ENCODE measurements at regions not wholly inside any gene's neighbourhood (a gene's known extent, or its start where the extent isn't known, plus 50 kb on each side); places are given as distances from the start of the nearest gene placed in this dataset.
"Not testable (repeated sequence)": the region's sequence is repeated elsewhere in the genome, so short reads cannot be mapped to it uniquely, and the experiment has no call there.

DNA sequence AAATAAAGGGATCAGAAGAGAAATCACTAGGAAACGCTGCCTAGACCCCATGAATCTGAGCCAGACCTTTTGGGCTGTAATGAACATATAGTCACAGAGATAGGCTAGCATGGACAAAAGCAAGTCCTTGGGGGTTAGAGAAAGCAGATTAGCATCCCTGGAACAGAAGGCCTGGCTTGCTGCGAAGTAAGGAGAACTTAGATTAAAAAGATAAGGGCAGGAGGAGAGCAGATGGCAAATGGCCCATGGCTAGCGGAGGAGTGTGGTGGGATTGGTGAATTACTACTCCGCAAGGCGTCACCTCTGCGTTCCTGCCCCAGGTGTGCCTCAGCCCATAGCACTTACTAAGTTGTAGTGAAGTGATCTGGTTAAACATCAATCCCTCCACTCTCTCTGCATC is 92.3 kb upstream of the ZNF438 start:
- DNase-seq (ENCODE audit: low read depth, low spot score) = no peak

DNA sequence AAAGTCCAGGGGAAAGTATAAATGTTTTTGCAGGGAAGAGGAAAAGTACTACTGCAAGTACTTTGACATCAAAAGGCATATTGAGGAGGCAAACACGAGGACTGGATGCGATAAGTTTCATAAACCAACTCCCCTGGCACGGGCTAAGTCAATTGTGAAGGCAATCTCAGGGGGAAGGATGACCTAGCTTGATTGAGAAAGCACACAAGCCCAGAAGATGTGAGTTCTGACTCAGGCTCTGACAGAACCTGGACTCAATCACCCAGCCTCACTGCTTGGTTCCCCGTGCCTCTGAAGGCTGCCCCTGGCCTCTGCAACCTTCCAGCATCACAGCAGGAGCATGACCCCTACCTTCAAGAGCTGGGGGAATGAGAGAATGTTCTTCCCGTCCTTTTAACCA is 93.2 kb upstream of the ZNF438 start:
- no peak for DNase-seq (ENCODE audit: low read depth, low spot score)

DNA sequence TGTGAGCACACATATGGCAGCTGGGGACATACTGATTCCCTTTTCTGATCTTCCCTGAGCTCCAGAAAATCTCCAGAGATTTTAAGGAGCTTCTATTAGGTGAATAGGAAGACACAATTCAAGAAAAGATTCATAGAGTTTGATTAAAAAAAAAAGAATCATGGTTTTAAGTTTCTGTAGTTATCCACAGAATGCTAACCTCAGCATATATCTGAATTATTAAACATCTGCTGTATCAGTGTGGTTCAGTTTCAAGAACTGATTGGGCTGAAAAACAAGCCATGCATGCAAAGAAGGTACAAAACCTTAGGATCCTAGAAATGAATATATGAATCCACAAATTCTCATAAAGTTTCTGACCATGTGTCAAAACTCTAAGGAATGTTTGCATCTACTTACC is 94.1 kb upstream of the ZNF438 start:
- no peak for DNase-seq (ENCODE audit: low read depth, low spot score)

DNA sequence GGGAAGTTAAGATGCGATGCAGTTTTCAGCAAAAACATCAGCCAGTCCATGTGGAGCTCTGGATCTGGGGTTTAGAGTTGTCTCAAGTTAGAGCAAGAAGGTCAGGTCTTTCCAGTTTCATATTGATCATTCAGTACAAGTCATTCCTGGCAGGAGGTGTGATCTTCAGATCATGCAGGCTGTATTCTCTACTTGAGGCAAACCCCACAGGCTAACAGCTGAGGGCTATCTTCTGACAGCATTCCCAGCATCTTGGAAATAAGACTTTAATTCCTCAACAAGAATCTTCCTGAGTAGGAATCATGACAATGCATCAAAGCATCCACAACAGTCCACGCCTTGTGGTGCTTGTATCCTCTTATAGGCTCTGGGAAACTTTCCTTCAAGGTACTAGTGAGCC is 94.9 kb upstream of the ZNF438 start:
- DNase-seq (ENCODE audit: low read depth, low spot score) = no peak

DNA sequence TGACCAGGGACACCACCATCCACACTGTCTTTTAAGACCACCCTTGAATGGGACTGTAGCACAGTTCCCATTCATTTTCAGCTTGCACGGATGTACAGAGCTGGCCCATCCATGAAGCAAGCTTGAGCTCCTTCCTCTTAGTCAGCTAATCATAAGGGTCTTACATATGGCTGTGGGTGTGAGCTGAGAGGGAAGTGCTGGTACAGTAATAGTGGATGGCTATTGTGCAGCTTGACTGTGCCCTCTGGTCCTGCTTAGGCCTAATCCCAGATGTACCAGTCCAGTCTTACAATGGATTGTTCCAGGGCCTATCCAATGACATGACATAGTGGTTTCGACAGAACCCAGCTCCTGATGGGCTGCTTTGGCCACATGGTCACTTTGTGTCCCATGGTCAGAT is 96.9 kb upstream of the ZNF438 start:
- DNase-seq (ENCODE audit: low read depth, low spot score) = no peak

DNA sequence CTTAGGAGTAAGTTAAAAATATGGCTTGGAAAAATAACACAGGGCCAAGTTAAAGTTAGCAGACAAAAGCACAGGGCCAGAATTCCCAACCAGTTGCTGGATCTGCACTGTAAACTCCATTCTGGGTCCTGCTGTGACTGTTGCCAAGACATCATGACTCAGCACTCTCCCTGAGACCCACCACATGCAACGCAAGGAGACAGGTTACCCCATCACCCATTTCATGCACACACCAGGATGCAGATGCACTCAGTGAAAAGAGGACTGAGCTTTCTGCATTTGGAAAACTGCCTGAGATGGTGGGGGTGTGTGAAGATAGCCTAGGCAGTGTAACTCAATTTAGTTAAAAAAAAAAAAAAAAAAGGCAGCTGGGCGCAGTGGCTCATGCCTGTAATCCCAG is 97.6 kb upstream of the ZNF438 start:
- DNase-seq (ENCODE audit: low read depth, low spot score) = peak; percentile 96

DNA sequence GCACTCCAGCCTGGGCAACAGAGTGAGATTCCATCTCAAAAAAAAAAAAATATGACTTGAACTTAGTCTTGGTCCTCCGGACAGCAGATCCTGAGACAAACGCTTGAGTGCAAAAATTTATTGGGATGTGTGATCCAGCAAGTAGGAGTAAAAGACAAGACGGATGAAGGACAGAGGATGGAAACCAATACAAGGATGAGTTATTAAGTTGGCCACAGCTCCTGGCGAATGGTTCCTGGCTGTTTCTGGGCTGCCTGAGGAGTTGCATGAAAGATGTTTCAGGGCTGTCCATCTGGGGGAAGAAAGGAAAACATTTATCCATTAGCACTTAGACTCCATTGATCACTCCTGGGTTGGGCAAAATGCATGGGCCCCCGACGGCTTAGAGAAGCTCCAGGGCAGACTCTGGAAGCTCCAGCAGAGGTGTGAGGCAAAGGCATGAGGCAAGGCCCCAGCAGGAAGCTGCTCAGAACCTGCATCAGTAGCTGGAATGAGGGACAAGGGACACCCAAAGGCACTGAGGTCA is 98.3 kb upstream of the ZNF438 start:
- no peak for DNase-seq (ENCODE audit: low read depth, low spot score)

DNA sequence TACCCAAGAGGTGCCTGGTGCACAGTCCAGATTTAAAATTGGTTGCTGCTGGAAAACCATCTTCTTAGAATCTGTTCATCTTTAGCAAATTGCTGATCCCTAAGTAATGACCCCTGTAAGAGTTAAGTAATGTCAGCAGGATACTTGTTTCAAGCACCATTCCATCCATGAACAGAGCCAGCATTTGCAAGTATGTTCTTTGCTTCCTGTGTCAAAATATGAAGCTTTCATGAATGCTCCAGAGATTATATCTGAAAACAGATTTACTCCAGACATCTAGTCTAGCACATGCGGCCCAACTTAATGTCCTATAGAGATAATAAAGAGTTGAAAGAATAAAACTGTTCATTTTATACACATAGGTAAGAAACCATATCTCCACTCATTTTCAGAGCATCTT is 98.7 kb upstream of the ZNF438 start:
- no peak for DNase-seq (ENCODE audit: low read depth, low spot score)

DNA sequence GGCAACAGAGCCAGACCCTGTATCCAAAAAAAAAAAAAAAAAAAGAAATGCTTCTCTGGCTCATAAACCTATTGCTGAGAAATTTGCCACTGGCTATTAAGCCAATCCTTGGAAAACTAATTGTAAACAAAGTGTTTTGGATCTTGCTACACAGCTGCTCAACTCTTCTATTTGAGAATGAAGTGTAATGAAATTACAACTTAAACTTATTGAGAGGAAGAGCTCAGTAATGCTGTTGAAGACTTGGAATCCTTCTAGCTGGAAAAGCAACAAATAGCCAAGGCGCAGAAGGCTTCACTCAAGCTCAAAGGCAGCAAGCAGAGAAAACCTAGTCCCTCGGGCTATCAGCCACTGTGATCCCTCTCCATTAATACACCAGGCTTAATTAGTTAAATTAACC is 99.6 kb upstream of the ZNF438 start:
- no peak for DNase-seq (ENCODE audit: low read depth, low spot score)

DNA sequence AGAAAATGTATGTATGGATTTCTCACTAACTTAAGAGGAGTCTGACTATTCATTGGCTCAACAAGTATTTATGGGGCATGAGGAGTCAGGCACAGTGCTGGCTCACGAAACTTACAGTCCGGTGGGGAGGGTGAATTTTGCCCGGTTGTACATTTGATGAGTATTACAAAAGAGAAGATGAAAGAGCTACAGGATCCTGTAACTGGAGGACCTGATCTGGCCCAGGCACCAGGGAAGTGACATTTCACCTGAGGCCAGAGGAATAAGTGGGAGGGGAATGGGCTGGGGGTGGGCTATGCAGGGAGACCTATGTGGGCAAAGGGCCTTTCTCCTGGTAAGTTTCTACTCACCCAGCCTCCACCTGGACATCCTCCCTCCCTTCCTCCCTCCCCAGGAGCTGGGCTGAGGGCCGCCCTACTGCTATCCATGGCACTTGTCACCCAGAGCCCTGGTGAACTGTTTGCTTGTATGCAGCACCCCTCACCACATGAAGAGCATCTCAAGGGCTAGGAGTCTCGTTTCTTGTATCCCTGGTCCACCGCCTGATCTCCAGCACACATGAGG is 101.1 kb upstream of the ZNF438 start:
- DNase-seq (ENCODE audit: low read depth, low spot score) = no peak

DNA sequence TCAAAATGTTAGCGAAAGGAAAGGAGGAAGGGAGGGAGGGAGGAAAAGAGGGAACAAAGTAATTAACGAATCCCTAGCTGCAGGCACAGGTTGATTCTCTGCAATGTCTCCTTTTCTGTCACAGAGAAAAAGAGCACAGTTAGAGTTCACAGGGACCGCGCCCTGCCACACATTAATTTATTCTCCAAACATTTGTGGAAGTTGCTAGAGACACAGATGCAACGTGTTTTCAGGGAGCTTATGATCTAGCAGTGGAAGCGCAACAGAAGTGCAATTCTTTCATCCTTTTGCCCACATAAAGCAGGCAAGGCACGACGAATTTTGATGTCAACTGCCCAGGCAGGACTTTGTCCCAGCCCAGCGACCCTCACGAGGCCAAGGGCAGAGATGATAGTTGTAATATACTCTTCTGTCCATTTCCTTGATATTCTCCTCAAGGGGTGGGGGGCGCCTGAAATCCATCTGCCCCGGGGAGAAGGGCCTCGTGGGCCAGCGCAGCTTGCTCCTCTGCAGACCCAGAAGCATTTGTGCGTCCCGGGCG is 101.7 kb upstream of the ZNF438 start:
- DNase-seq (ENCODE audit: low read depth, low spot score) = no peak

DNA sequence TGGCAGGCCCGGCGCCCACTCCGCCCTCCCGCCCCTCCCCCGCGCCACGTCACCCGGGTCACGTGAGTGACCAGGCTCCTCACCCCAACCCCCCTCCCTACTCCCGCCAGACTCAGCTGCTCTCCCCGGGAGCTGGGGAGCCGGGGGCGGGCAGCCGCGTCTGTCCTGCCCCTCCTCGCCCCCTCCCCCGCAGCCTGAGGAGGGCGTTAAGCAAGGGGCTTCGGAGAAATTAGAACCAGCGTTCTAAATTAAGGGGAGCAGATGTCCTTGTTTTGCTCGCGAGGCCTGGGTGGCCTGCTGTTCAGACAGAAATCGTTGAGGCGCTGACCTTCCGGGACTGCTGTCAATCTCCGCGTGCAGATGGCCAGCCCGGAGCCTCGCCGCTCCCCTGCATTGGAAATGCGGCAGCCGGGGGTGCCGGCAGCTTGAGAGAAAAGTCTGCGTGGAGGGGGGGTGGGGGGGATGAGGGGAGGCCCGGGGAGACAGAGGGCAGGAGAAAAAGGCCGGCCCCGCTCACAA is 102.2 kb upstream of the ZNF438 start:
- DNase-seq (ENCODE audit: low read depth, low spot score) = peak; percentile 79

DNA sequence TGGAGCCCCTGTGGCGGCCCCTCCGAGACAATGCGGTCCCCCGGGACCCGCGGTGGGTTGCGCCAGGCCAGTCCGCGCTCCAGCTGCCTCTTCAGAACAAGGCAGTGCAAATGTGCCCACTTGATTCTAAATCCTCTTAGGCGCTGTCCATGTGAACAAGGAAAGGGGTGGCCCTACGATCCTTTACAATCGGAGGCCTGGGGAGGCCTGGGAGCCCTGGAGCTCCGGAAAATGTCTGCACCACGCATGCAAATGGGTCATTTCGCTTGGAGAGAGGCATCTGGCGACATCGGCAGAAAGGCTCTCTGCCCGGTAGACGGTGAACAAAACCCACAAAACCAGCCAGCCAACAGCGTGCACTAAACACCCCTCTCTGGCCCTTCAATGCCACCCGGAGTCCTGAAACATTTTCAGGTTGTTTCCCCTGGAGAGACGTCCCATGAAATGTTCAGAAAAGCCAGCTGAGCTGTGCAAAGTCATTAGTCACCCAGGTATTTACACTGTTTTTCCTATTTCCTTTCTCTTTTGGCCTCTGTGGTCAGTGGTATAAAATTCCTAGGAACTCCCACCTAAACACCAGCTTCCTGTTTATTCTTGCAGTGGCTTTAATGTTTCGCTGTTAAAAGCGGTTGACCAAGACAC is 102.8 kb upstream of the ZNF438 start:
- no peak for DNase-seq (ENCODE audit: low read depth, low spot score)

DNA sequence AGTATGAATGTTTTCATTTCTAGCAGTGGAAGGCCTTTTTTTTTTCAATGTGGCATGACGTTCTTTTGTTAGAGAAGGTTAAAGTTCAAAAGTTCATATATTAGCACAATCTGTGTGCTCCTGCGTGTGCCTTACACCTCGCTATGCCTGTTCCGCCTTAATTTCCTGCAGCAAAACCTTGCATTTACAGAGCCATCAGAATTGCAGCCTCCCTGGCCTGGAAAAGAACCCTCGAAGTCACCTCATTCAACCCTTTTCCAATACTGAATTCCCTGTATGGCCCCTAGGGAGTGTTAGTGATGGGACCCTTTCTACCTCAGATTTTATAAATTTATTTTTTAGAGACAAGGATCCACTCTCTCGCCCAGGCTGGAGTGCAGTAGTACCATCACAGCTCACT is 103.5 kb upstream of the ZNF438 start:
- no peak for DNase-seq (ENCODE audit: low read depth, low spot score)

DNA sequence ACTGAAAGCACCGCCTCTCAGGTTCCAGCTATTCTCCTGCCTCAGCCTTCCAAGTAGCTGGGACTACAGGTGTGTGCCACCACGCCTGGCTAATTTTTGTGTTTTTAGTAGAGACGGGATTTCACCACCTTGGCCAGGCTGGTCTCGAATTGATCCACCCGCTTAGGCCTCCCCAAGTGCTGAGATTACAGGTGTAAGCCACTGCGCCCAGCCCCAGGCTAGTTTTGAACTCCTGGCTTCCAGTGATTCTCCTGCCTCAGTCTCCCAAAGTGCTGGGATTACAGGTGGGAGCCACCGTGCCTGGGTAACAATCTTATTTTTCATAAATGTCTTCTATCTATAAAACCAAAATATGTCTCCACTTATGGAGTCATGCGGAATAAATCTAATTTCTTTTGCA is 104.1 kb upstream of the ZNF438 start:
- not testable (repeated sequence) for DNase-seq (ENCODE audit: low read depth, low spot score)

DNA sequence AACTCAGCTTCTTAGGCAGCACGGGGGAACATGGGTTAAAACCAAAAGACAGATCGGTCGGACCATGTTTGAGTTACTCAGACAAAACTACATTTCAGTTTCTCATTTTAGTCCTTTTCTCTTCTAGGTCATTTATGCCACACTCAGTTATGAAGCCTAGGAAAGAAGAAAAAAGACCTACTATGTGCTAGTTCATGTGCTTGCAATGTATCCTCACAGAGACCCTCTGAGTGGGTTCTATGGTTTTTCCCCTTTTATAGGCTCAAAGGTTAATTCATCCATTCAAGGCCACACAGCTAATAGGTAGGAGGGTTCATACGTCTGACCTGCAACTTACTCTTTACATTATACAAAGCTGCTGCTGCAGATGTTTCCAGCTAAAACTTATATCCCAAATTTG is 104.7 kb upstream of the ZNF438 start:
- DNase-seq (ENCODE audit: low read depth, low spot score) = no peak

DNA sequence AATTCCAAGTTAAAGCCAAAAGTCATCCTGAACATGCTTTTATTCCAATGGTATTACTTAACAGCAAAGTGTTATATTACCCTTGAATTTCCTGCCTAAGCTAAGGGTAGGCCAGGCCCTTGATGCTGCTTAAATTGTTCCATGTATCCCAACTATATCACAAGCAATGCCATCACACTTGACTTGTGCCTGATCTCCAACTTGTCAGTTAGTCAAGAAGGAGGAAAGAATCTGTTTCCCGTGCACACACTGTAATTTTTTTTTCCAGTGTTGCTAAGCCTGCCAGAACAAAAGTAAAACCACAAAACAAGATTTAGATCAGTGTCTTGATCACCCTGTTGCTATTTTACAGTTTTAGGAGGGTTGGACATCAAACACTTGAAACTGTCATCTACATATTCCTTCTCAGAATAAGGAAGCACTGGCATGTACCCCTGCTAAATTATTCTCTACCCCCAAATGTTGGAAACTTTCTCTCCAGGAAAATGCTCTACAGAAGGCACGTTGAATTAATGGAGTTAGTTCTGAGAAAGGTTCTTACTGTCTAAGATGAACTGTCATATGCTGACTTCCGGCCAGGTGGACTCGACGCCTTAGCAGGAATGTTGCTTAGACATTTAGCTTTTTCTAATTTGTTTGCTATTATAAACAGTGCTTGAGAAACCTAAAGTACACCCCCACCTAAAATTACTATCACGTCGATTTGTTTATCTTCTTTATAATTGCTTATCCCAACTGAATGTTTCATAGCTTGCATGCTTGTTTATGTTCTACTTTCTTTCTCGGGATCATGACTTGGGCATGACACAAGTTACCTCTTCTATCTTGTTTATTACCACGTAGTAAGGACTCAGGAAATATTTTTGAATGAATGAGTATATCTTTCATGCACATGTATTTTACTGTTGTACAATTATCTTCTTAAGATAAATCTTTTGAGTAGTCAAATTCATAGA is 105.5 kb upstream of the ZNF438 start:
- no peak for DNase-seq (ENCODE audit: low read depth, low spot score)

DNA sequence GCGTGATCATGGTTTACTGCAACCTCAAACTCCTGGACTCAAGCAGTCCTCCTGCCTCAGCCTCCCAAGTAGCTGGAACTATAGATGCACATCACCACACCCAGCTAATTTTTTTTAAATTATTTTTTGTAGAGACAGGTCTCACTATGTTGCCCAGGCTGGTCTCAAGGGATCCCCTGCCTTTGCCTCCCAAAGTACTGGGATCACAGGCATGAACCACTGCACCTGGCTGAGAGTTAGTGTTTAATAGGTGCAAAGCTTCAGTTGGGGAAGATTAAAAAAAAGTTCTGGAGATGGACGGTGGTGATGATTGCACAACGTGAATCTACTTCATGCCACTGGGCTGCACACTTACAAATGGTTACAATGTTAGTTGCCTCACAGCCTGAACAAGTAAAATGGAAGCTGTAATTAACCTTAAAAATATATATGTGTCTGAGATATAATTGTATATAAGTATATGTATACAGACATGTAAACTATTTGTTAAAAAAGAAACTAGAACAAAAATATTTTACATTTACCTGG is 106.4 kb upstream of the ZNF438 start:
- no peak for DNase-seq (ENCODE audit: low read depth, low spot score)

DNA sequence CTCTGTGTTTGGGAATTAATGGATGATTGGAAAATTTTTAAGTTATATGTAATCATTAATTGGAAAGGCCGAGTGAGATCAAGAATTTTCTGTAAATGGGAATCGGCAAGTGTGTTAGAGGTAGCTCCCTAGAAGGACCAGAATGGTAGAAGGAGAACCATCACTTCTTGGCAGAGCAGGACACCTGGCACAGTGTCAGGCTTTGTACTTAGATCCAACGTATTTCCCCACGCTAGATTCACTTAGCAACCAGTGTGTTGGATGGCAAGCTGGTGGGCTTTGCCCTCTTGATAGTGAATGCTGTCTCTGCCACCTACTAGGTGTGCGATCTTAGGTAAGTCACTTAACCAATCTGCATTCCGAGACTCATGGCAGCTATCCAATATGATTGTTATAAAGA is 107.8 kb upstream of the ZNF438 start:
- no peak for DNase-seq (ENCODE audit: low read depth, low spot score)

DNA sequence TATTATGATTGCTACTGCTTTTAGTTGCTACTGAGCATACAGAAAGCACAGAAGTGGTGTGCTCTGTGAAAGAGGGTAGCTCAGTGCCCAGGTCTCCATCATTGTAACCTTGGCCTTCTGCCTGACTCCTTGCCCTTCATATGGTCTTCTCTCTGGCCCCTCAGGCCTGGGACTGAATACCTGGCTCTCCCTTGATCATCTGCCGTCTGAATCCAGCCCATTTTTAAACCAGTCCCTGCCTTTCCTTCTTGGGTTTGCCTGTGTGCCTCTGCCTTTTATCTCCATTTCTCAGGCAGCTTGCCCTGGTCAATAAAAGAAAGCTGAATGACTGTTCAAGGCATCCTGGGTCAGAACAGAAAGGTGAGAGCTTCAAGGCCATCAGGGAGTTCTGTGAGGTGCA is 109.1 kb upstream of the ZNF438 start:
- no peak for DNase-seq (ENCODE audit: low read depth, low spot score)

DNA sequence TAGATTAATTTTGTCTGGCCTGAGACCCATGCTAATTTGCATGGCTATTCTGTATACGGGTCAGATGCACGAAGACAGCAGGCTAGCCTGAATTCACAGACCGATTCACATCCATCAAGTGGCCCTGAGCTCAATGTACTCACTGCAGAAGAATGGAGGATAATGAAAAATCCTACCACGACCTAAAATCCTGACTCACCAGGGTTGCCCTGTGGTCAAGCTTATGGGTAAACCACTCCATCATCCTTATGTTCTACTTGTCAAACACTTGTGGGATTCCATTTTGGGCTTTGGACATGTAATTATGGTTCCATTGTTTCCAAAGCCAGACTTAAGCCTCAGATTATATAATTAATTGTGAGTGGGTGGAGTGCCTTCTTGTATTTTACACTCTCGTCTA is 110.4 kb upstream of the ZNF438 start:
- DNase-seq (ENCODE audit: low read depth, low spot score) = no peak
